ENCODE measurements at regions not wholly inside any gene's neighbourhood (a gene's known extent, or its start where the extent isn't known, plus 50 kb on each side); places are given as distances from the start of the nearest gene placed in this dataset.

- no peak for TF ChIP-seq CTCF (IDR thresholded peaks at IDR 0.05; ENCODE audit: extremely low read depth in 1 of 2, insufficient read depth in 1 of 2, low read depth in 1 of 2, low read length in 2 of 2)
- TF ChIP-seq EZH2 (IDR thresholded peaks at IDR 0.05; ENCODE audit: borderline replicate concordance, low read depth, low read length, severe bottlenecking): no peak
- TF ChIP-seq GATA2 (IDR thresholded peaks at IDR 0.05; ENCODE audit: insufficient read depth, insufficient read length, low read depth, low read length): no peak
- no peak for TF ChIP-seq MYC (IDR thresholded peaks at IDR 0.05; ENCODE audit: low read depth, low read length)
- TF ChIP-seq POLR2AphosphoS5 (IDR thresholded peaks at IDR 0.05; ENCODE audit: insufficient read depth, low read depth, low read length): no peak
- TF ChIP-seq POLR2A (IDR thresholded peaks at IDR 0.05; ENCODE audit: low read depth, low read length): no peak
- TF ChIP-seq JUN (IDR thresholded peaks at IDR 0.05; ENCODE audit: borderline replicate concordance, insufficient read depth, insufficient read length, low read depth): no peak
These were observed 58.5 kb upstream of the PABPC4L start for GRCh38 chr4:134260126-134260525.
